BLaER1 treated with 17β-estradiol and CSF1 and Interleukin-3, amounts not matched to agents 10 nM and 100 nM (cell line): ENCODE measurements at regions not wholly inside any gene's neighbourhood (a gene's known extent, or its start where the extent isn't known, plus 50 kb on each side); places are given as distances from the start of the nearest gene placed in this dataset.

Source experiments
- H3K27ac ChIP-seq, 11 experiments: shearing (Covaris generic); formaldehyde crosslinking; 2 replicates each; pipeline ENCODE4 v1.8.1; 2022
- H3K27me3 ChIP-seq, 11 experiments: shearing (Covaris generic); formaldehyde crosslinking; 2 replicates each; pipeline ENCODE4 v1.8.1; 2022
- H3K36me3 ChIP-seq, 11 experiments: shearing (Covaris generic); formaldehyde crosslinking; 2 replicates each; pipeline ENCODE4 v1.8.1; 2022
- H3K4me1 ChIP-seq, 10 experiments: shearing (Covaris generic); formaldehyde crosslinking; 2 replicates each; pipeline ENCODE4 v1.8.1; 2022
- H3K4me2 ChIP-seq, 11 experiments: shearing (Covaris generic); formaldehyde crosslinking; 2 replicates each; pipeline ENCODE4 v1.8.1; 2022
- H3K4me3 ChIP-seq, 10 experiments: shearing (Covaris generic); formaldehyde crosslinking; 2 replicates each; pipeline ENCODE4 v1.8.1; 2022
- H3K9ac ChIP-seq, 11 experiments: shearing (Covaris generic); formaldehyde crosslinking; 2 replicates each; pipeline ENCODE4 v1.8.1; 2022
- H3K9me3 ChIP-seq, 11 experiments: shearing (Covaris generic); formaldehyde crosslinking; replicated peaks in 1 of 11; 2 replicates each; pipeline ENCODE4 v1.8.1; 2022
- H4K20me1 ChIP-seq, 11 experiments: shearing (Covaris generic); formaldehyde crosslinking; 2 replicates each; pipeline ENCODE4 v1.8.1; 2022
- Cebpa-rat ChIP-seq, 11 experiments: shearing (Covaris generic); IDR thresholded peaks; 2 replicates each; pipeline ENCODE4 v1.8.1; 2022

DNA sequence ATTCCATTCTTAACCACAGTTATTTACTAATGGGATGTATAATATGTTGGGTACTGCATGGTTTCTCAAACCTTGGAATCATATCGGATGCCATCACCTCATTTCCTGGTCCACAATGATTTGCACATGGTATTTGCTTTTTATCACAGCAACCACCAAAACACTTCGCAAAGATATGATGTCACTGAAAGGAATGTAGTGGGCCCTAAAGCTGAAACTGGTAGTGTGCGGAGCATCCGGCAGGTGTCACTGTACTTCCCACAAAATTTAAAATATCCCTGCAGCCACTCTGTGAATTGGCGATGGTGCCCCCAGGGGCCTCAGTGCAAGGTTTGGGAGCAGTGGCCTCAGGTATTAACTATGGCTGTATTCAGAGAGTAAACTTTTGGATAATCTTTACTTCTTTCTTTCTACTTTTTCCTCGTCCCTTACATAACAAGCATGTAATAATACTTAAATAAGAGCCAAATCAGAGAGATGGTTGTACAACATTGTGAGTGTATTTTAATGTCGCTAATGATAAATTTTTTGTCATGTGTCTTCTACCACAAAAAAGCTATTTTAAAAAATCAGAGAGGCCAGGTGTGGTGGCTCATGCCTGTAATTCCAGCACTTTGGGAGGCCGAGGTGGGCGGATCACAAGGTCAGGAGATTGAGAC, 66.2 kb downstream of the FAM241B start:
- Histone ChIP-seq H3K4me2 (no peak overlapping the region), H3K9me3 (peaks cover 0 to 6% (median 0%) of the 10 kb centered on the region in 11 experiments; a peak in 1 of 22 replicates), H3K4me3 (no peak overlapping the region), H3K27me3 (no peaks in the 10 kb centered on the region), H4K20me1 (no peaks in the 10 kb centered on the region), H3K4me1 (peaks cover 0 to 25% (median 5%) of the 10 kb centered on the region in 10 experiments; a peak in 8 of 20 replicates), H3K27ac (peak overlapping the region in 1 of 11 experiments; percentile 24; a peak in 1 of 22 replicates), H3K9ac (no peak overlapping the region), H3K36me3 (no peaks in the 10 kb centered on the region)
- no peak for TF ChIP-seq Cebpa-rat (IDR thresholded peaks at IDR 0.05)

DNA sequence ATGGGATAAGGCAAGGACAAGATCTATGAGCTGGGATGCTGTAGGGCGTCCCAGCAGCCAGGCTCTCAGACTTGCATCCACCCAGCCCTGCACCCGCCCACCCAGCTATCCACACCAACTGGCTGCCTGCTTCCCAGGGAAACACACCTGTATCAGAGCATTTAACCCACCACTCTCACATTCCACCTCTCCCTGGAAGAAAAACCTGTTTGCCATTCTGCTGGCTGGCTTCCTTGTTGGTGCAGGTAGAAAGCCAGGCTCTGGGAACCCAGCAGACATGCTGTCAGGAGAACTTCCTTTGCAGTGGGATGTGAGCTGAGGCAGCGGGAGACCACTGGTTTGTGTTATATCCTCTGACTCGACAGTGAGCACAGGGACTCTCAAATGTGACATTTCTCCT, 67.0 kb downstream of the FAM241B start:
- Histone ChIP-seq H3K27me3 (no peaks in the 10 kb centered on the region), H3K27ac (no peak overlapping the region), H3K4me1 (peaks cover 0 to 20% (median 5%) of the 10 kb centered on the region in 10 experiments; a peak in 8 of 20 replicates), H3K9ac (no peak overlapping the region), H3K9me3 (peaks cover 0 to 13% (median 0%) of the 10 kb centered on the region in 11 experiments; a peak in 5 of 22 replicates), H3K36me3 (no peaks in the 10 kb centered on the region), H4K20me1 (no peaks in the 10 kb centered on the region), H3K4me3 (no peak overlapping the region), H3K4me2 (no peak overlapping the region)
- TF ChIP-seq Cebpa-rat (IDR thresholded peaks at IDR 0.05), result no peak

DNA sequence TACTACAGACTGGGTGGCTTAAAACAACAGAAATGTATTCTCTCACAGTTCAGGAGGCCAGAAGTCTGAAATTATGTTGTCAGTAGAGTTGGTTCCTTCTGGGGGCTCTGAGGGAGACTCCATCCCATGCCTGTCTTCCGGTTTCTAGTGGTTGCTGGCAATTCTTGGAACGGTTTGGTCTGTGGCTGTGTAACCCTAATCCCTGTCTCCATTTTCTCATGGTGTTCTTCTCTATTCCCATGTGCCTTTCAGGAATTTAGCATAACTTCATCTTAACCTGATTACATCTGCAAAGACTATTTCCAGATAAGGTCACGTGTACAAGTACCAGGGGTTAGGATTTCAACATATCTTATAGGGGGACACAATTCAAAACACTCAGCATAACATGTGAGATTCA, 73.2 kb downstream of the FAM241B start:
- Histone ChIP-seq H4K20me1 (0 out of 22 replicates have a peak, but pooled peaks cover 0 to 3% (median 0%) of the 10 kb centered on the region in 11 experiments), H3K9ac (peak overlapping the region in 2 of 11 experiments; percentile 22 to 61; a peak in 2 of 22 replicates), H3K27ac (peak overlapping the region in 6 of 11 experiments; percentile 65 to 91 (median 77); a peak in 10 of 22 replicates), H3K4me1 (peaks cover 0 to 20% (median 2%) of the 10 kb centered on the region in 10 experiments; a peak in 9 of 20 replicates), H3K4me2 (peak overlapping the region in 4 of 11 experiments; percentile 2 to 37 (median 23); a peak in 5 of 22 replicates), H3K4me3 (0 out of 20 replicates have a peak overlapping the region, but pooled peaks of 1 of the 10 experiments have one; percentile 5), H3K9me3 (peaks cover 11 to 67% (median 22%) of the 10 kb centered on the region in 11 experiments), H3K27me3 (no peaks in the 10 kb centered on the region), H3K36me3 (no peaks in the 10 kb centered on the region)
- no peak for TF ChIP-seq Cebpa-rat (IDR thresholded peaks at IDR 0.05)

DNA sequence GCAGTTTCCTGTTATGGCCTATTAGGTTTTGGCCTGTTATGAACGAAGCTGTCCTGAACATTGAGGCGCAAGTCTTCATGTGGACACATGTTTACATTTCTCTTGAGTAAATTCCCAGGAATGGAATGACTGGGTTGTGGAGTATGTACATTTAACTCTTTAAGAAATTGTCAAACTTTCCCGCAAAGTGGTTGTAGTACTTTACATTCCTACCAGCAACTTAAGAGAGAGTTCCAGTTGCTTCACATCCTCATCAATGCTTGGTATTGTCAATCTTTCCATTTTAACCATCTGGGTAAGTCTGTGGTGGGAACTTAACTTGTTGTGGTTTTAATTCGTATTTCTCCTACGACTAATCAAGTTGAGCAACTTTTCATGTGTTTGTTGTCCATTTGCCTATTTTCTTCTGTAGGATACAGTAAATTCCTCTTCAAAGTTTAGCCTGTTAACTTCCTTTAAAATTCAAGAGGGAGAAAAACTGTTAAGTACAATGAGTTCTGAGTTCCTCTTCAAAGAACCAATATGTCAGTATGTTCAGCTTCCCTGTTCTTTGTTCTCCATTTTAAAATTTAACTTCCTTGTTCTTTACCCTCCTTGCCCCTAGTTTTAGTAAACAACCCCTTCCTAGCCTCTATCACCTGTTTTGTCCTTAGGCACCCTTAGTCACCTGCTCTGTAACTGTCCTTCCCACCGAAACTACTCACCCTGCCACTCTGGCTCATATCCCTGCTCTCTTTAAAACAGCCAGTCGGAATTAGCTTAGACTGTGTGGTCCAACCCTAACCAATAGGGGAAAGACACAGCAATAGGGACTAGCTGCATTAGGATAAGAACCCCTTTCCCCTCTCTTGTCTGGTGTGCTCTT, 74.0 kb downstream of the FAM241B start:
- no peaks in the 10 kb centered on the region for H3K27me3 ChIP-seq
- TF ChIP-seq Cebpa-rat (IDR thresholded peaks at IDR 0.05), result peak in 1 of 11 experiments; percentile 31; a peak in 1 of 22 replicates
- no peak overlapping the region for H3K4me3 ChIP-seq
- peak overlapping the region in 8 of 11 experiments; percentile 28 to 91 (median 74); a peak in 15 of 22 replicates for H3K27ac ChIP-seq
- no peaks in the 10 kb centered on the region for H3K36me3 ChIP-seq
- H3K9me3 ChIP-seq, result peaks cover 11 to 75% (median 22%) of the 10 kb centered on the region in 11 experiments
- peak overlapping the region in 3 of 11 experiments; percentile 2 to 36 (median 10); a peak in 4 of 22 replicates for H3K4me2 ChIP-seq
- 0 out of 22 replicates have a peak, but pooled peaks cover 0 to 3% (median 0%) of the 10 kb centered on the region in 11 experiments for H4K20me1 ChIP-seq
- H3K4me1 ChIP-seq, result peaks cover 0 to 20% (median 2%) of the 10 kb centered on the region in 10 experiments; a peak in 9 of 20 replicates
- peak overlapping the region in 5 of 11 experiments; percentile 1 to 70 (median 38); a peak in 6 of 22 replicates for H3K9ac ChIP-seq

DNA sequence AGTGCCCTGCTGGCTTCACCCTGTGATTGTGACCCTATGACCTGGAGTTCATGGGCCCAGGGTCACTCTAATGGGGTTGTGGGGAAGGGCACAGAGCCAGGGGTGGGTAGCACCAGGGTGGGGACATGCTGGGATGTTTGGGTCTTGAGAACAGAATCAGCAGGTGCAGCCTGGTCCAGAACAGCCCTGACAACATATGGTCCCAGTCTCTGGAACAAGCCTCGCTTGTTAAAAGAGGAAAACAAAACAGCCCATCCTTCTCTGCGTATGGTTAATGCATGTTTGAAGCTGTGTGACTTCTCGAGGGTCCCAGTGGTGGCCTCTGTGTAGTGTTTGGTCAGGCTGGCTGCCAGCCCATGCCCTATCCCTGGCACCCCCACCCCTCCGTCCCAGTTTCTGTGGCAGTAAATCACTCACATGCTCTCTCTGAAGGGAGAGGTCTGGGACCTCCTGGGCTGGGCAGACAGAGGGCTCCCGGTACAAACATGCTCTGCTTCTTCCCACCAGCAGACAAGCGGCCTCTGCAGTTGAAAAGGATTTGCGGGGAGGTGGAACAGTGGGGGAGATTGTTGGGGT, 79.4 kb downstream of the FAM241B start:
- no peak overlapping the region for H3K27ac ChIP-seq
- H3K9ac ChIP-seq, result no peak overlapping the region
- peaks cover 6 to 39% (median 9%) of the 10 kb centered on the region in 11 experiments for H3K9me3 ChIP-seq
- no peak overlapping the region for H3K4me2 ChIP-seq
- no peak overlapping the region for H3K4me3 ChIP-seq
- no peaks in the 10 kb centered on the region for H4K20me1 ChIP-seq
- H3K36me3 ChIP-seq, result no peaks in the 10 kb centered on the region
- TF ChIP-seq Cebpa-rat (IDR thresholded peaks at IDR 0.05), result no peak
- 0 out of 20 replicates have a peak, but pooled peaks cover 0 to 1% (median 0%) of the 10 kb centered on the region in 10 experiments for H3K4me1 ChIP-seq
- no peaks in the 10 kb centered on the region for H3K27me3 ChIP-seq

DNA sequence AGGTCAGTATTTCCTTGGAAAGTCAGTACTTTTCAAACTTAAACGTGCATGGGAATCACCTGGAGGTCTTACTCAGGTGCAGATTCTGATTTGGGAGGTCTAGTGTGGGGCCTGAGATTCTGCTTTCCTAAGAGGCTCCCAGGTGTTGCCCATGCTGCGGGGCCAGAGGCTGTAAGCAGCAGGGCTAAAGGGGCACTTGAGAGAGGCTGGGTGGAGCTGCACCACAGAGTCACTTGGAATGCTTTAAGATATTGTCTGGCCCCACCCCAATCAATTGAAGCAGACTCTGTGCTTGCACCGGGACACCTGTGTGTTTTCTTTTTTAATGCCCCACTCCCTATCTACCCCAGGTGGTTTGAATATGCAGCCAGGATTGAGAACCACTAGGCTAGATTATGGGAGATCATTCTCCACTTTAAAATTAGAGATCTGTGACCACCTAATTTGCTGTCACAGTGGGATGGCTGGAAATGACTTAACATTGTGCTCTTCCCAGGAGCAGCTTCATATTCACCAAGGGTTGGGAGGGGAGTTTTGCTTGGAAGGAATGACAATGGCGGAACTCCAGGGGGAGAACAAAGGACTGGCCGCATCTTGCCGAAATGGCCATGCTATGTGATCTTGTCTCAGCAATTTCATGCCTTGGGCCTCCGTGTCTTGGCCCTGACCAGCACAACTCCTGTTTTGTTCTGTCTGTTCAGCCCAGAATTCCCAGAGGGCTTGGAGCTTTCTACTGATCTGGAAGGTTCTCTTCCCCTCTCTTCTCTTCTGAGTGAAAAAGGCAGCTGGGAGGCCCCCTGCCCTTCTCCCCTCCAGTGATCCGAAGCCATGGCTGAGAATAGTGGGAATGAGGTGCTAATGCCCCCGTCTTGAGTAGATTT, 80.2 kb downstream of the FAM241B start:
- no peak overlapping the region for H3K4me2 ChIP-seq
- H3K36me3 ChIP-seq, result no peaks in the 10 kb centered on the region
- H3K27ac ChIP-seq, result no peak overlapping the region
- peaks cover 0 to 31% (median under 1%) of the 10 kb centered on the region in 11 experiments; a peak in 15 of 22 replicates for H3K9me3 ChIP-seq
- H4K20me1 ChIP-seq, result no peaks in the 10 kb centered on the region
- TF ChIP-seq Cebpa-rat (IDR thresholded peaks at IDR 0.05), result no peak
- H3K9ac ChIP-seq, result no peak overlapping the region
- H3K27me3 ChIP-seq, result no peaks in the 10 kb centered on the region
- H3K4me3 ChIP-seq, result no peak overlapping the region
- no peaks in the 10 kb centered on the region for H3K4me1 ChIP-seq

DNA sequence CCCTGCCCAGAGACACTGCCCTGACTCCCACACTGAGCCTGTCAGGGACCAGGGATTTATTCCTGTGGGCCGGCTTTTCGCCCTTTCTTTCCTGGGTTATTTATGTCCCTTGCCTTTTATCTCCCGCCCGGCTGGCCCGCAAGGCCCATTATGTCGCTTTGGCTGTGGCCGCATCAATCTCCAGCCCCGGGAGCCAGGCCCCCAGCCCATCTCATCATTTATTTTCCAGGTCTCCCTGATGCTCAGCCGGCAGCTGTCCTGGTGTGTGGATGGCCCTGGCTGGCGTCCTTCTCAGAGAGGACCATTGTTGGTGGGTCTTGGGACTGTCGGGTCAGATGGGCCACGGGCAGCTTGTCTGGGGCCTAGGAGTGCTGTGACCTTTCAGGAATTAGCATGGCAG, 82.3 kb downstream of the FAM241B start:
- Histone ChIP-seq H3K4me1 (no peaks in the 10 kb centered on the region), H3K9ac (no peak overlapping the region), H3K4me2 (no peak overlapping the region), H3K9me3 (peaks cover 0 to 13% (median 0%) of the 10 kb centered on the region in 11 experiments; a peak in 5 of 22 replicates), H4K20me1 (no peaks in the 10 kb centered on the region), H3K27me3 (no peaks in the 10 kb centered on the region), H3K36me3 (no peaks in the 10 kb centered on the region), H3K4me3 (no peak overlapping the region), H3K27ac (no peak overlapping the region)
- TF ChIP-seq Cebpa-rat (IDR thresholded peaks at IDR 0.05), result no peak

DNA sequence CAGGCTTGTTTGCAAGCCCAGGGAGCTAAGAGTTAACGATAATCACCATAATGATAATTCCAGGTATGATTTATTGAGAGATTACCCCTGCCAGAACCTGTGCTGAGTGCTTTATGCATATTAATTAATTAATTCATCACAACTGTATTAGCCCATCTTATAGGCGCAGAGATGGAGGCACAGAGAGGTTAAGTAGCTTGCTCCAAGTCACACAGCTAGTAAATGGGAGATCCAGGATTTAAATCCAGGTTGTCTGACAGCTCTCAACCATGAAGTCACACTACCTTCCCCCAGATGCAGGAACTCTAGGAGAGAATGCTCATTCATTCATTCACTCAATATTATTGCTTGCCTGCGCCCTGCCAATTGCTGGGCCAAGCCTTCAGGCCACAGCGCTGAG, 84.5 kb downstream of the FAM241B start:
- H3K9ac ChIP-seq, result no peak overlapping the region
- no peak overlapping the region for H3K27ac ChIP-seq
- no peak overlapping the region for H3K4me2 ChIP-seq
- H3K36me3 ChIP-seq, result no peaks in the 10 kb centered on the region
- no peaks in the 10 kb centered on the region for H3K4me1 ChIP-seq
- no peak overlapping the region for H3K4me3 ChIP-seq
- no peaks in the 10 kb centered on the region for H4K20me1 ChIP-seq
- no peaks in the 10 kb centered on the region for H3K27me3 ChIP-seq
- TF ChIP-seq Cebpa-rat (IDR thresholded peaks at IDR 0.05), result no peak
- no peaks in the 10 kb centered on the region for H3K9me3 ChIP-seq
